Tibial nerve (tissue), 4 donors: ENCODE measurements at regions not wholly inside any gene's neighbourhood (a gene's known extent, or its start where the extent isn't known, plus 50 kb on each side); places are given as distances from the start of the nearest gene placed in this dataset.
"Not testable (repeated sequence)": the region's sequence is repeated elsewhere in the genome, so short reads cannot be mapped to it uniquely, and the experiment has no call there.

Source experiments
- CTCF ChIP-seq, 5 experiments: fragments of 200-600 bp in 3 of 5; fragments of 450-650 bp in 2 of 5; sonication (generic) in 3 of 5; IDR thresholded peaks; one replicate each; pipeline ENCODE4 v1.5.1; 2016 to 2019; ENCODE audit warnings: antibody characterized with exemption in 5 of 5, mild to moderate bottlenecking in 3 of 5, moderate library complexity in 2 of 5
- EP300 ChIP-seq, 2 donors: sonication (generic); formaldehyde crosslinking; IDR thresholded peaks; one replicate each; pipeline ENCODE4 v1.6.1; 2017; ENCODE audit warnings: antibody characterized with exemption in 2 of 2, mild to moderate bottlenecking in 1 of 2
- POLR2A ChIP-seq, 2 donors: fragments of 450-650 bp; IDR thresholded peaks; one replicate each; pipeline ENCODE4 v1.6.1; 2017; ENCODE audit warnings: antibody characterized with exemption in 2 of 2, mild to moderate bottlenecking in 2 of 2, moderate library complexity in 2 of 2

- not testable (repeated sequence) for TF ChIP-seq CTCF, POLR2A, EP300 (IDR thresholded peaks at IDR 0.05)
These were observed 178.1 kb upstream of the CLINT1 start for GRCh38 chr5:158036983-158037595.
